OCI-LY1 (cell line): ENCODE measurements at regions not wholly inside any gene's neighbourhood (a gene's known extent, or its start where the extent isn't known, plus 50 kb on each side); places are given as distances from the start of the nearest gene placed in this dataset.
A peak's percentile ranks its signal among the peaks of the same experiment; 100 is the strongest.

Experiments
- H2AFZ ChIP-seq: fragments of 200-600 bp; sonication (generic), shearing (Covaris generic); 2 replicates; pipeline ENCODE4 v1.6.0; 2014; ENCODE audit warnings: antibody characterized with exemption, mild to moderate bottlenecking, low read length
- H3F3A ChIP-seq: fragments of 200-600 bp; sonication (generic), shearing (Covaris generic); 2 replicates; pipeline ENCODE4 v1.6.0; 2014; ENCODE audit warnings: mild to moderate bottlenecking, antibody characterized with exemption, low read length, moderate library complexity; ENCODE audit not compliant: insufficient read depth
- H3K27ac ChIP-seq: fragments of 200-600 bp; sonication (generic); 2 replicates; pipeline ENCODE4 v1.5.1; 2014; ENCODE audit warnings: low read length, mixed run types, mild to moderate bottlenecking, low read depth; ENCODE audit not compliant: poor library complexity, severe bottlenecking
- H3K27me3 ChIP-seq: fragments of 200-600 bp; sonication (generic); 2 replicates; pipeline ENCODE4 v1.6.0; 2014; ENCODE audit warnings: antibody characterized with exemption, mild to moderate bottlenecking, low read length, moderate library complexity; ENCODE audit not compliant: insufficient read depth
- H3K36me3 ChIP-seq: fragments of 200-600 bp; sonication (generic); 2 replicates; pipeline ENCODE4 v1.6.1; 2014; ENCODE audit warnings: mild to moderate bottlenecking, antibody characterized with exemption, low read length, moderate library complexity, mixed read lengths; ENCODE audit not compliant: insufficient read depth
- H3K4me1 ChIP-seq: fragments of 200-600 bp; sonication (generic); 2 replicates; pipeline ENCODE4 v1.5.1; 2014; ENCODE audit warnings: mild to moderate bottlenecking, low read length, moderate library complexity; ENCODE audit not compliant: insufficient read depth, severe bottlenecking
- H3K4me2 ChIP-seq: fragments of 200-600 bp; sonication (generic), shearing (Covaris generic); 2 replicates; pipeline ENCODE4 v1.6.1; 2014; ENCODE audit warnings: low read length
- H3K4me3 ChIP-seq: fragments of 200-600 bp; sonication (generic); 2 replicates; pipeline ENCODE4 v1.5.1; 2014; ENCODE audit warnings: low read length, low read depth, mild to moderate bottlenecking, mixed read lengths; ENCODE audit not compliant: poor library complexity, severe bottlenecking
- H3K79me2 ChIP-seq: fragments of 200-600 bp; shearing (Covaris generic); 2 replicates; pipeline ENCODE4 v1.6.1; 2016; ENCODE audit warnings: mixed run types, low read length, mixed read lengths; ENCODE audit not compliant: insufficient read depth
- H3K9ac ChIP-seq: fragments of 200-600 bp; sonication (generic), shearing (Covaris generic); 2 replicates; pipeline ENCODE4 v1.6.1; 2014; ENCODE audit warnings: mild to moderate bottlenecking, low read length, mixed read lengths
- H3K9me2 ChIP-seq: fragments of 200-600 bp; sonication (generic), shearing (Covaris generic); 2 replicates; pipeline ENCODE4 v1.6.1; 2014; ENCODE audit warnings: low read depth, mild to moderate bottlenecking, low read length, mixed read lengths
- H3K9me3 ChIP-seq: fragments of 200-600 bp; shearing (Covaris generic); 2 replicates; pipeline ENCODE4 v1.6.1; 2014; ENCODE audit warnings: low read length, mixed read lengths
- H4K20me1 ChIP-seq: fragments of 200-600 bp; sonication (generic), shearing (Covaris generic); 2 replicates; pipeline ENCODE4 v1.6.0; 2016; ENCODE audit warnings: mild to moderate bottlenecking, low read length; ENCODE audit not compliant: insufficient read depth
- EZH2 ChIP-seq: fragments of 200-600 bp; sonication (generic), shearing (Covaris generic); IDR thresholded peaks from 2 replicates; pipeline ENCODE4 v1.8.0; 2017; ENCODE audit warnings: borderline replicate concordance, mixed run types, mild to moderate bottlenecking, antibody characterized with exemption, low read length, moderate library complexity, mixed read lengths
- TF ChIP-seq, protein P1 (sequence below): fragments of 200-600 bp; sonication (generic), shearing (Covaris generic); IDR thresholded peaks from 2 replicates; pipeline ENCODE4 v1.5.1; 2017; ENCODE audit warnings: mild to moderate bottlenecking, antibody characterized with exemption, low read length, moderate library complexity, mixed read lengths

DNA sequence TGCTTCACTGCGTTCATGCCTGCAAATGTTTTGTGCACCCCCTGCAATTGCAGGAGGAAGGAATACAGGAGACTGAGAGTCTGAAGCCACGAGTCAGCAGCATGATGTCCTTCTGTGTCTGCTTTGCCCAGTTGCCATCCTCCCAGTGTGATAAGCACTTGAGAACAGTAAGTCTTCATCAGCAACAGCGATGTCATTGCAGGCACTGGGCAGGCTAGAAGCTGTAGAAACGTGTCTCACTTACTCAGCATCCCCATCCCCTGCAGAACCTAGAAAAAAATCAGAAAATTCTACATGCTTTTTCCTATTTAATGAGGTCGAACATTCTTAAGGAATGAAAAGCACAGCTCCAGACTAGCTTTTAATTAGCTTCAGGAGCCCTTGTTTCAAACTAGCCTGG, 156.5 kb upstream of the LPP start:
- H3K9me2 ChIP-seq = no peaks in the 10 kb centered on the region
- peak overlapping the region; percentile 67 for H3K4me2 ChIP-seq
- no peaks in the 10 kb centered on the region for H3K36me3 ChIP-seq
- H3K4me3 ChIP-seq = no peak overlapping the region
- TF ChIP-seq EZH2 = no peak
- TF ChIP-seq, protein P1, sequence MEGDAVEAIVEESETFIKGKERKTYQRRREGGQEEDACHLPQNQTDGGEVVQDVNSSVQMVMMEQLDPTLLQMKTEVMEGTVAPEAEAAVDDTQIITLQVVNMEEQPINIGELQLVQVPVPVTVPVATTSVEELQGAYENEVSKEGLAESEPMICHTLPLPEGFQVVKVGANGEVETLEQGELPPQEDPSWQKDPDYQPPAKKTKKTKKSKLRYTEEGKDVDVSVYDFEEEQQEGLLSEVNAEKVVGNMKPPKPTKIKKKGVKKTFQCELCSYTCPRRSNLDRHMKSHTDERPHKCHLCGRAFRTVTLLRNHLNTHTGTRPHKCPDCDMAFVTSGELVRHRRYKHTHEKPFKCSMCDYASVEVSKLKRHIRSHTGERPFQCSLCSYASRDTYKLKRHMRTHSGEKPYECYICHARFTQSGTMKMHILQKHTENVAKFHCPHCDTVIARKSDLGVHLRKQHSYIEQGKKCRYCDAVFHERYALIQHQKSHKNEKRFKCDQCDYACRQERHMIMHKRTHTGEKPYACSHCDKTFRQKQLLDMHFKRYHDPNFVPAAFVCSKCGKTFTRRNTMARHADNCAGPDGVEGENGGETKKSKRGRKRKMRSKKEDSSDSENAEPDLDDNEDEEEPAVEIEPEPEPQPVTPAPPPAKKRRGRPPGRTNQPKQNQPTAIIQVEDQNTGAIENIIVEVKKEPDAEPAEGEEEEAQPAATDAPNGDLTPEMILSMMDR = no peak
- 0 out of 2 replicates have a peak overlapping the region, but pooled peaks have one; percentile 1 for H2AFZ ChIP-seq
- H4K20me1 ChIP-seq = no peaks in the 10 kb centered on the region
- no peaks in the 10 kb centered on the region for H3K79me2 ChIP-seq
- H3K27ac ChIP-seq = peak overlapping the region; percentile 98
- peaks cover 3% of the 10 kb centered on the region; the same call in 1 of the 2 replicates for H3F3A ChIP-seq
- H3K27me3 ChIP-seq = no peaks in the 10 kb centered on the region
- peak overlapping the region; percentile 75 for H3K9ac ChIP-seq
- H3K4me1 ChIP-seq = peaks cover 88% of the 10 kb centered on the region
- no peaks in the 10 kb centered on the region for H3K9me3 ChIP-seq

DNA sequence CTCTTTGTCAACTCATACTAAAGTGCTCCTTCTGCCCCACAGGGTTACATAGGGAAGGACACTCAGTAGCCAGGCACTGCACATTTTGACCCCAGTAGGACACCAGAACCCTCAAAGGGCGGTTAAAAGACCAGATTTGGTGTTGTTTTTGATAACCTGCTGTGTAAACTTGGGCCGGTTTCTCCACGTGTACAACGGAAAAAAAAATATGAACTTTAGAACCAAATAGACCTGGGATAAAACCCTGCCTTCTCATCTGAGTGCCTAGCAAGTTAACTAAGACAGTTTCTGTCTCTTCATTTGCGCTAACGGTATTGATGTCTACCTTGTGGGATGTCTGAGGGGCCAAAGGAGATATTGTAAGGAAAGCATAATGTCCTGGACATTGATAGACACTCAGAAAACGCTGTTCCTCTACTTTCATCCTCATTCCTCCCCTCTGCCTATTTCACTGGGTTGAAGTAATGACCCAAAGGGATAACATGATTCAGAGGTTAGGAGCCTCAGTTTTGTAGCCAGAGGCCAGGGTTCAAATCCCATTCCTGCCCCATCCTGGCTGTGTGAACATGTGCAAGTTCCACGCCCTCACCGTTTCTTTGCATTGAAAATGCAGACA, 155.9 kb upstream of the LPP start:
- Histone ChIP-seq H3K9me2 (no peaks in the 10 kb centered on the region), H3K9me3 (no peaks in the 10 kb centered on the region), H3K27ac (peak overlapping the region; percentile 98), H2AFZ (no peak overlapping the region), H3K79me2 (no peaks in the 10 kb centered on the region), H3K4me2 (peak overlapping the region; percentile 67), H3F3A (peaks cover 3% of the 10 kb centered on the region; the same call in 1 of the 2 replicates), H3K9ac (peak overlapping the region; percentile 75), H3K27me3 (no peaks in the 10 kb centered on the region), H3K36me3 (no peaks in the 10 kb centered on the region), H4K20me1 (no peaks in the 10 kb centered on the region), H3K4me3 (peak overlapping the region; percentile 19), H3K4me1 (peaks cover 94% of the 10 kb centered on the region)
- TF ChIP-seq EZH2 = no peak
- TF ChIP-seq, protein P1 = no peak

DNA sequence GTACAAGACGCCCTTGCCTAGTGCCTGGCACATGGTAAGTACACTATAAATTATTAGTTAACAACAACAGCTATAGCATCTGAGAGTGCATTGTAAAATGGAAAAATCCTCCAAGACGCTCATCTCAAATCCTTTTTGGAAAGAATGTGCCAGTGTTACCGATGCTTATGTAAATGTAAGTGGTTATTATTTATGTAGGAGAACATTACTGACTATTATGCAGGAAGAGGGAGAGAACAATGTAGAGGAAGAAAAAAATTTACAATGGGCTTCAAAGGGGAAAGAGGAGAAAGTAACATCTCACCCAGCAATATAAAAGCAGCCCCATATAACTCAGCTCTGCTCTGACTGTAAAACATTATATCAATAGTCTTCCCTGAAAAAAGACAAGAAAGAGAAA, 155.3 kb upstream of the LPP start:
- no peaks in the 10 kb centered on the region for H3K9me3 ChIP-seq
- no peaks in the 10 kb centered on the region for H3K9me2 ChIP-seq
- no peaks in the 10 kb centered on the region for H3K27me3 ChIP-seq
- H3F3A ChIP-seq = peaks cover 3% of the 10 kb centered on the region; the same call in 1 of the 2 replicates
- peak overlapping the region; percentile 98 for H3K27ac ChIP-seq
- no peak for TF ChIP-seq EZH2
- TF ChIP-seq, protein P1 = no peak
- peaks cover 100% of the 10 kb centered on the region for H3K4me1 ChIP-seq
- no peak overlapping the region for H2AFZ ChIP-seq
- H3K36me3 ChIP-seq = no peaks in the 10 kb centered on the region
- H4K20me1 ChIP-seq = no peaks in the 10 kb centered on the region
- H3K4me2 ChIP-seq = peak overlapping the region; percentile 67
- no peaks in the 10 kb centered on the region for H3K79me2 ChIP-seq
- H3K9ac ChIP-seq = peak overlapping the region; percentile 75
- peak overlapping the region; percentile 19 for H3K4me3 ChIP-seq
